ENCODE measurements at regions not wholly inside any gene's neighbourhood (a gene's known extent, or its start where the extent isn't known, plus 50 kb on each side); places are given as distances from the start of the nearest gene placed in this dataset.

GRCh38 chr7:135799881-135800280, 51.3 kb upstream of the FAM180A start:
- no peak overlapping the region for H3K4me3 ChIP-seq (ENCODE audit: low read depth, low read length)
- H3K36me3 ChIP-seq (ENCODE audit: control insufficient read depth, insufficient read depth, low read length): no peaks in the 10 kb centered on the region

More at GRCh38 chr7:135799881-135800280, 51.3 kb upstream of the FAM180A start:
- Histone ChIP-seq H3K4me1 (ENCODE audit: control insufficient read depth, insufficient read depth, low read length) (no peaks in the 10 kb centered on the region), H3K9me3 (ENCODE audit: control insufficient read depth, insufficient read depth, low read length) (no peaks in the 10 kb centered on the region), H3K27me3 (ENCODE audit: control insufficient read depth, insufficient read depth, low read length) (peaks cover 2% of the 10 kb centered on the region), H3K9ac (ENCODE audit: low read depth, low read length) (no peak overlapping the region)

Measured in iPS-15b (cell line).